ENCODE measurements at regions not wholly inside any gene's neighbourhood (a gene's known extent, or its start where the extent isn't known, plus 50 kb on each side); places are given as distances from the start of the nearest gene placed in this dataset.

DNA sequence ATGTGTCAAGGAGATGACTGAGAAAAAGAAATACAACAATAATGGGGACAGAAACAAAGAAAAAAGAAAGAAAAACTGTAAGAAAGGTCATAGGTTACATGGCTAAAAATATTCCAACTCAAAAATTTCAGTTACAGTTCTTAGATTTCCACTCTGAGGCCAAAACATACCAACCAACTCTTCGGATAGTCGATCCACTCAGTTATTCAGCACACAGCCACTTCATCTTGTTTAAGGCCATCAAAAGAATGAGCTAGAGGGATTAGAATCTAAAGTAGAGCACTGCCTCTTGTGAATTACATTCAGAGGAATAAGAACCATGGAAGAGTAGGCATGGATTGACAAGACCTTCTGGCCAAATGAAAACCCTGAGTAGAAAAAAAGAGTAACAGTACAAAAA, 277.0 kb downstream of the MRPL39 start:
- no peak for DNase-seq (ENCODE audit: low spot score)

GRCh38 chr21:25329227-25329825, 278.0 kb downstream of the MRPL39 start:
- DNase-seq (ENCODE audit: low spot score): no peak

DNA sequence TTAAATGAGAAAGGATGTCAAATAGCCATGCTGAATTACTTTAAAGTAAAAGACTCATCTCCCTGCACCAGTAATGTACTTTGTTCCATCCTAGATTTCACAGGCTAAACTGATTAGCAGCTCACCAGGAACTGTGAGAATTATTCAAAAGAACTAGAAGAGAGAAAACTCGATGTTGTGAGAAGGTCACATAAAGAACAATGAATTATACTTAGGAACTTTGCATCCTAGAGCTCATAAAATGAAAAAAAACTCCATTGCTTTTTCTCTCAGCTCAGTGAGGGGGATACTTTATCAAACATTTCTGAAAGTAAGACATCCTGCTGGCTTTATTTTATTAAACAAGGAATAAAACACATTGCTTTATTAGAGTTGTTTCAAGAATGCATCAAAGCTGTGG, 278.5 kb downstream of the MRPL39 start:
- DNase-seq (ENCODE audit: low spot score): no peak

GRCh38 chr21:25326181-25326580, 281.1 kb downstream of the MRPL39 start:
- DNase-seq (ENCODE audit: low spot score): no peak

- no peak for DNase-seq (ENCODE audit: low spot score)
Measured at GRCh38 chr21:25324666-25325065, 282.6 kb downstream of the MRPL39 start.

DNA sequence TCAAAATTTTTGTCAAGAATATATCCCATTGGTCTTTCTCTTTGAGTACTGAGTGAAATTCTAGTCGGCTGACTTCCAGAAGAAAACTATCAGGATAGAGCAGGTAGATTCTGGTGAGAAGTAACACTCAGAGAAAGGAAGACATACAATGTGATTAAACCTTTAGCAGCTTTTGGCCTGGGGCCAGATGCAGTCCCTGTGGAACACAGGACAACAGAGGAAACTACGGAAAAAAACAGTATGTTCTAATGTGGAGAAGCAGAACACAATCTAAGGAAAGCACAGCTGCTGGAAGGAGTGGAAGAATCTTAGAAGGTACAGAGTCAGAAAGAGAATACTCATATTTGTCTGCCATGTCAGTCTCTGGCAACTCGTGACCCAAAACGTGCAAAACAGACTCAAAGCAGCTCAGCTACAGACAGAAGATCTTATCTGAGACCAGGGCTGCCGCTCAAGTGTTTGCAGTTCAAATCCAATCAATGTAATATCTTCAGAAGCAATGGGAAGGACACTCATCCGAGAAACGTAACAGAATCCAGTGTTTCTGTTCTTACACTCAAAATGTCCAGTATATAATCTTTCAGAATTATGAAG, 283.8 kb downstream of the MRPL39 start:
- DNase-seq (ENCODE audit: low spot score): no peak

- DNase-seq (ENCODE audit: low spot score): no peak
Measured at GRCh38 chr21:25314247-25314646, 293.0 kb downstream of the MRPL39 start.

DNA sequence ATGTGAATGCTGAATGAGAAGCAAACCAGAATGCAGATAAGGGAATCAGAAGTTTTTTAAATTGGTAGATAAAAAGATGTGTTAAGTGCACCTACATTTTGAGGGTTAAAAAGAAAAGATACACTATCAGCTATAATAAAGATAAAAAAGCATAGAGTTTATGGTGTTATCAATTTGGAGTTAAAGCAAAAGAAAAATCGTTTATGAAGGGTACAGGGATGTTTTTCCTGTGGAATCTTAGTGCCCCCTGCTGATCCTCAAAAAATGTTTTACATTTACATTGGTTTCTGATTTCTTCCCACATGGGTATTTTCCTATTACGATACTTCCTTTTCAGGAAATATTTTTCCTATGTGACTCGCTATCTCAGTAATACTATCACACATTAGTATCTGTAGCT, 293.5 kb downstream of the MRPL39 start:
- DNase-seq (ENCODE audit: low spot score): no peak

DNA sequence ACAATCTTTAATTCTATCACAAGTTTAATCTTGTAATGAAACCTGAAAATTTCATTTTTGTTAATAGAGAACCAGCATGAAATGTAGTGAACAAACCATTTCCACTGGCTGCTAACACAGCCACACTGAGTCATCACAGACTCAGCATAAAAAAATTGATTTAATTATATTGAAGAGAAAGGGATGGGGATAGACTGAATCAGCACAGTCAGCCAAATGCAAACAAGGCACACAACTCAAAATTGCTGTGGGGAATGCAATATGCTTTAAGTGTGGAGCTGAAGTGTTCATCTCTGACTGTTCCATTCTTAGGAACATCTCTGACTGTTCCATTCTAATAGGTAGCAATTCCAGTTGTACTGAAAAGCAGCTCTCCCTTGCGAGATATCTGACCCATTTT, 299.8 kb downstream of the MRPL39 start:
- no peak for DNase-seq (ENCODE audit: low spot score)

- DNase-seq (ENCODE audit: low spot score): no peak
Measured at GRCh38 chr21:25304611-25305010, 302.7 kb downstream of the MRPL39 start.

DNA sequence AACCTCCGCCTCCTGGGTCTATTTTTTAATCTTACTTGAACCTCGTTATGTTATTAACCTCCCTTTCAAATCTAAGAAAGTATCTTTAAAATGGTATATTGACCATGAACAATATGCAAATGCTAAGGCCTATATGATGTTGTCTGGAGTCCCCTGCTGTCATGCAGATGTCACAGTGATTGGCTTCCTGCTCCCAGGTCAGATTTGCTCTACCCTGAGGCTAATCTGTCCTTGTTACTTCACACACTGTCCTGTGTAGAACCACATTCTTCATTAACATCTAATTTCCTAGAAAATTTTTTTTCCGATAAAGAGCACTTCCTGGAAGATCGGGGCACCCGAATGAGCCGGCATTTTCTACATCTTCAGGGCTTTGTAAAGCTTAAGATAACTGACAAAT, 306.6 kb downstream of the MRPL39 start:
- no peak for DNase-seq (ENCODE audit: low spot score)

GRCh38 chr21:25298512-25299491, 308.5 kb downstream of the MRPL39 start:
- DNase-seq (ENCODE audit: low spot score): no peak

- no peak for DNase-seq (ENCODE audit: low spot score)
Measured at GRCh38 chr21:25297117-25297516, 310.2 kb downstream of the MRPL39 start.

- no peak for DNase-seq (ENCODE audit: low spot score)
Measured at GRCh38 chr21:25296252-25296651, 311.0 kb downstream of the MRPL39 start.

DNA sequence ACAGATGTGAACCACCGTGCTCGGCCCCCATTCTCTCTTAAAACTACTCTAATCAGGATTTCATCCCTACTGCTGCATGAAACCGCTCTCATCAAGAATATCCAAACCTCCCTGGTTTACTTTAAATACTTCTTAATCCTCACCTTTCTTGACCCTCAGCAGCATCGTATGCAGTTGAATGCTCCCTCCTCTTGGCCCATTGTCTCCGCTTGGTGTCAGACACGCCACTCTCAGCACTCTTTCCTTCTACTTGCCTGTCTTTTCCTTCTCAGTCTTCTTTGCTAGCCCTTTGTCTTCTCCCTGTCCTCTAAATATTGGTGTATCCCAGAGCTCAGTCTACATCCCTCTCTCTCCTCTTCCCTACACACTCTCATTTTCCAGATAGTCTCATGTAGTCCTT, 314.9 kb downstream of the MRPL39 start:
- DNase-seq (ENCODE audit: low spot score): no peak

- no peak for DNase-seq (ENCODE audit: low spot score)
Measured at GRCh38 chr21:25283720-25284119, 323.6 kb downstream of the MRPL39 start.

DNA sequence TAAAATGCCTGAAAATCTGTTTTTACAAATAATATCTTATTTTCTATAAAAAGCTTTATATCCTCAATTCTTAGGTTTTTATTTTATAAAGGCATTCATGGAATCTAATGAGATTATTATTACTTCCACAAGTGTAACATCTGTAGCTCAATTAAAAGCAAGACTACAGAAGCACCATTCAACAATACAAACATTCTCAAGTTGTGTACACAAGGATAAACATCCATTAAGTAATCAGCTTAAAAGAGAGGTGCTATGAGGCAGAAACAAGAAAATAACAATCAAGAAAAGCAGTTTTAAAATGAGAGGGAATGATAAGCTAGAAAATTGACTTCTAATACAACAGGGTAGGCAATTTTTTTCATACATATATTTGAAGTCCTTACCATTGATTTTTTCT, 326.1 kb downstream of the MRPL39 start:
- no peak for DNase-seq (ENCODE audit: low spot score)

- DNase-seq (ENCODE audit: low spot score): no peak
Measured at GRCh38 chr21:25280061-25280460, 327.2 kb downstream of the MRPL39 start.

DNA sequence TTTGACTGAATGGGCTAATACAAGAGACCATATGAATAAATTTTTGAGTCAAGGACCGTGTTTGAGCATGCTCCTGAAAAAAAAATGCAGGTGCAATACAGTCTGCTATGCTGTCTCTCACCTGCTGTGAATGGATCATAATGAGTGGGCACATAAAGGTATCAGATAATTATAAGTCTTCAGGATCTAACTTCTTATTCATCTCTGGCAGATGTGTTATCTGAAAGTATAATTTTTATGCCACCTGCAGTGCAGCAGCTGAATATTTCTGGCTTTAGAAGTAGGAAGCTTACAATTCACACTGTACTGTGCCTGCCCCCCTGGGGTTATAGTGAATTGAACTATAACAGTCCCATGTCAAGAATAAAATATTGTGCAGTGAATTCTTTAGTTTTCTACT, 333.3 kb downstream of the MRPL39 start:
- DNase-seq (ENCODE audit: low spot score): no peak

DNA sequence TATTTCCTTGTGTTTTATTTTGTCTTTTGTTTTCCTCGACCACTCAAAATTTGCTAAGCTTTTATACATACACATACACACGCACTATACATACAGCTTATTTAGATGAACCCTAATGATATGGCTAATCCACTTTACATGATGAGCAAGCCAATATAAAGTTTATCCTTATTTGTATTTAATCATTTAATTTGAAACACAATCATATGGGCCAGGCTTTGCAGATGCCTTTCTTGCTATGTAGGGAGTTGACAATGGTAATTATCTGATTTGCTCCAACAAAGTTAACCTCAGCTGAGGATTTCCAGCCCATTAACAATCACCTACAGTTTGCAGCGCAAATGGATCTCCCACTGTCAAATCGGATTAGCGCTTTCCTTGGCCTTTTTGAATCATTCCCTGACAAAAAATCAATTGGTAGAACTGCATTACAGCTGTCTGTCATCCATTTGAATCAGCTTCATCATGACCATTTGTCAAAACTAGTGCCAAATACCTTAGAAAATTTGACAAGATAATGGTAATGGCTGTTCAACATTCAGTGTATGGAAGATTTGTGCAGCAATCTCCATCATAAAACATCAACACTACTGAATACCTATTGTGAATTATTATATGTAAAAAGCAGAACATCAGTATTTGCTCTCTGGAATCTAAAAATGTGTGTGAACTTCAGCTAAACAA, 352.6 kb downstream of the MRPL39 start:
- DNase-seq (ENCODE audit: low spot score): no peak

DNA sequence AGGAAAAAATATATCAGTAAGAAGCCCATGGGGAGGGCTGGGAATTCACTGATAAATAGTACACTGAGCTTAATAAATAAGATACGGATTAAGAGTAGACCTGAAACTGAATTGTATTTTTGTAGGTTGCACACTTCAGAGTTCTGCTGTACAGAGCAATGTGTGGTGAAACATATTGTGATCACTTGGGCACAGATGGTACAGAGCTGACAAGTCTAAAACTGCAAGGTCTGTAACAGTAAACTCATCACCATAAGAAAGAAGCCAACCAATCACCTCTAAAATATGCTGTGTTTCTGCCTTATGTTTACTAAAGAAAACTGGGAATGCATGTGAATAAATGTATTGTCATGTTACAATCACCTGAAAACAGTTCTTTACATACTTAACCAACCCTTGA, 360.7 kb downstream of the MRPL39 start:
- DNase-seq (ENCODE audit: low spot score): no peak

- no peak for DNase-seq (ENCODE audit: low spot score)
Measured at GRCh38 chr21:25244735-25245134, 362.5 kb downstream of the MRPL39 start.

All from mucosa of gallbladder (tissue), 1 donor.